ENCODE measurements at regions not wholly inside any gene's neighbourhood (a gene's known extent, or its start where the extent isn't known, plus 50 kb on each side); places are given as distances from the start of the nearest gene placed in this dataset.

DNA sequence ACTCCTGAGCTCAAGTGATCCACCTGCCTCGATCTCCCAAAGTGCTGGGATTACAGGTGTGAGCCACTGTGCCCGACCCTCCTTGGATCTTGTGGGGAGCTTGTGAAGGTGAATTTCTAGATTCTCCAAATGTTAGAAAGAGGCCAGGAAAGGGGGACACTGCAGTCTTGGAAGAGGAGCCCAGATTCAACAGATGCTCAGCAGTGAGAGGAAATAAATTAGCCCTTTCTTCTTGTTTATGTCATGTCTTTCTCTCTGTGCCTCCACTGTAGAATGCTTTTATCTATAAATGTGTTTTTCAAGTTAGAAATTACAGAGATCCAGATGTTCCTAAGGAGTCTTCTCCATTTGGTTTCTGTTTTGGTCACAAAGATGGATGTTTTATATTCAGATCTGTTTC is 346.6 kb upstream of the KAZN start:
- TF ChIP-seq, protein P1, sequence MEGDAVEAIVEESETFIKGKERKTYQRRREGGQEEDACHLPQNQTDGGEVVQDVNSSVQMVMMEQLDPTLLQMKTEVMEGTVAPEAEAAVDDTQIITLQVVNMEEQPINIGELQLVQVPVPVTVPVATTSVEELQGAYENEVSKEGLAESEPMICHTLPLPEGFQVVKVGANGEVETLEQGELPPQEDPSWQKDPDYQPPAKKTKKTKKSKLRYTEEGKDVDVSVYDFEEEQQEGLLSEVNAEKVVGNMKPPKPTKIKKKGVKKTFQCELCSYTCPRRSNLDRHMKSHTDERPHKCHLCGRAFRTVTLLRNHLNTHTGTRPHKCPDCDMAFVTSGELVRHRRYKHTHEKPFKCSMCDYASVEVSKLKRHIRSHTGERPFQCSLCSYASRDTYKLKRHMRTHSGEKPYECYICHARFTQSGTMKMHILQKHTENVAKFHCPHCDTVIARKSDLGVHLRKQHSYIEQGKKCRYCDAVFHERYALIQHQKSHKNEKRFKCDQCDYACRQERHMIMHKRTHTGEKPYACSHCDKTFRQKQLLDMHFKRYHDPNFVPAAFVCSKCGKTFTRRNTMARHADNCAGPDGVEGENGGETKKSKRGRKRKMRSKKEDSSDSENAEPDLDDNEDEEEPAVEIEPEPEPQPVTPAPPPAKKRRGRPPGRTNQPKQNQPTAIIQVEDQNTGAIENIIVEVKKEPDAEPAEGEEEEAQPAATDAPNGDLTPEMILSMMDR (IDR thresholded peaks at IDR 0.05), result no peak
- TF ChIP-seq POLR2A (IDR thresholded peaks at IDR 0.05), result no peak

Data from lower leg skin (tissue), 3 donors.